Inflammatory macrophage treated with lipopolysaccharide for 1 hour (primary cell): ENCODE measurements at regions not wholly inside any gene's neighbourhood (a gene's known extent, or its start where the extent isn't known, plus 50 kb on each side); places are given as distances from the start of the nearest gene placed in this dataset.
"Not testable (repeated sequence)": the region's sequence is repeated elsewhere in the genome, so short reads cannot be mapped to it uniquely, and the experiment has no call there.

Experiments used
- DNase-seq, 2 donors: peaks; one replicate each; pipeline ENCODE4 v3.0.0-alpha.2; 2020 to 2022

- no peak for DNase-seq
Observed at GRCh38 chr6:128731249-128732165, 151.4 kb upstream of the LAMA2 start.

GRCh38 chr6:128727500-128727899 is 155.4 kb upstream of the LAMA2 start:
- no peak for DNase-seq

- DNase-seq, result peak in 1 of 2 donors; percentile 50
Observed at GRCh38 chr6:128725271-128726233, 157.4 kb upstream of the LAMA2 start.

- no peak for DNase-seq
Observed at GRCh38 chr6:128724738-128725137, 158.2 kb upstream of the LAMA2 start.

- DNase-seq, result no peak
Observed at GRCh38 chr6:128723667-128724066, 159.3 kb upstream of the LAMA2 start.

GRCh38 chr6:128720891-128721290 is 162.0 kb upstream of the LAMA2 start:
- no peak for DNase-seq

GRCh38 chr6:128719786-128720185 is 163.2 kb upstream of the LAMA2 start:
- DNase-seq, result no peak

- DNase-seq, result no peak
Observed at GRCh38 chr6:128713461-128713860, 169.5 kb upstream of the LAMA2 start.

- no peak for DNase-seq
Observed at GRCh38 chr6:128712898-128713297, 170.0 kb upstream of the LAMA2 start.

GRCh38 chr6:128711149-128711548 is 171.8 kb upstream of the LAMA2 start:
- DNase-seq, result no peak

GRCh38 chr6:128710315-128710714 is 172.6 kb upstream of the LAMA2 start:
- DNase-seq, result no peak

GRCh38 chr6:128704601-128705000 is 178.3 kb upstream of the LAMA2 start:
- no peak for DNase-seq

- DNase-seq, result not testable (repeated sequence)
Observed at GRCh38 chr6:128703794-128704193, 179.1 kb upstream of the LAMA2 start.

- no peak for DNase-seq
Observed at GRCh38 chr6:128696691-128697689, 176.6 kb upstream of the PTPRK start.

GRCh38 chr6:128694303-128695009 is 174.1 kb upstream of the PTPRK start:
- no peak for DNase-seq

GRCh38 chr6:128690063-128690462 is 169.7 kb upstream of the PTPRK start:
- no peak for DNase-seq

- DNase-seq, result no peak
Observed at GRCh38 chr6:128686084-128686483, 165.7 kb upstream of the PTPRK start.

GRCh38 chr6:128676456-128676855 is 156.1 kb upstream of the PTPRK start:
- no peak for DNase-seq

- no peak for DNase-seq
Observed at GRCh38 chr6:128672023-128672422, 151.6 kb upstream of the PTPRK start.

GRCh38 chr6:128667339-128667858 is 147.0 kb upstream of the PTPRK start:
- no peak for DNase-seq

GRCh38 chr6:128666405-128666804 is 146.0 kb upstream of the PTPRK start:
- DNase-seq, result no peak
